Keratinocyte (primary cell): ENCODE measurements at regions not wholly inside any gene's neighbourhood (a gene's known extent, or its start where the extent isn't known, plus 50 kb on each side); places are given as distances from the start of the nearest gene placed in this dataset.
A peak's percentile ranks its signal among the peaks of the same experiment; 100 is the strongest.

Experiments used
- DNase-seq: peaks from one replicate; pipeline ENCODE4 v3.0.0-alpha.2; 2011; ENCODE audit warnings: low read depth, missing footprints, low spot score
- FAIRE-seq: peaks from 2 replicates; lab custom pipeline; 2011; peaks lifted over from hg19 to GRCh38; lab: Jason Lieb, UNC
- H2AFZ ChIP-seq: 2 replicates; pipeline ENCODE4 v1.6.0; 2012; ENCODE audit warnings: low read length, control low read depth, inconsistent platforms; ENCODE audit not compliant: control insufficient read depth
- H3K27ac ChIP-seq: 2 replicates; pipeline ENCODE4 v1.5.1; 2011; ENCODE audit warnings: low read length; ENCODE audit not compliant: control insufficient read depth, insufficient read depth
- H3K27me3 ChIP-seq: 3 replicates; pipeline ENCODE4 v1.6.0; 2011; ENCODE audit warnings: low read length; ENCODE audit not compliant: control insufficient read depth, insufficient read depth; ENCODE audit errors: extremely low read depth
- H3K36me3 ChIP-seq, 2 experiments: 2 replicates in 1 of 2; 3 replicates in 1 of 2; pipeline ENCODE4 v1.5.1; 2011; ENCODE audit warnings: low read length in 2 of 2, mild to moderate bottlenecking in 1 of 2; ENCODE audit not compliant: control insufficient read depth in 2 of 2, insufficient read depth in 2 of 2; ENCODE audit errors: extremely low read depth in 1 of 2
- H3K4me1 ChIP-seq: 3 replicates; pipeline ENCODE4 v1.5.1; 2011; ENCODE audit warnings: low read length; ENCODE audit not compliant: control insufficient read depth, insufficient read depth; ENCODE audit errors: extremely low read depth
- H3K4me2 ChIP-seq: 3 replicates; pipeline ENCODE4 v1.6.0; 2011; ENCODE audit warnings: low read depth, low read length; ENCODE audit not compliant: control insufficient read depth, insufficient read depth; ENCODE audit errors: extremely low read depth
- H3K4me3 ChIP-seq, 3 experiments: fragments of 200-600 bp in 1 of 3; sonication (generic) in 1 of 3; 2 replicates in 2 of 3; 3 replicates in 1 of 3; pipeline ENCODE4 v1.5.1; 2011 to 2016; ENCODE audit warnings: low read length in 3 of 3, mild to moderate bottlenecking in 3 of 3, control low read depth in 2 of 3, inconsistent platforms in 1 of 3, low read depth in 1 of 3, mixed read lengths in 1 of 3, mixed run types in 1 of 3, moderate library complexity in 1 of 3; ENCODE audit not compliant: control insufficient read depth in 2 of 3, insufficient read depth in 2 of 3; ENCODE audit errors: extremely low read depth in 1 of 3
- H3K79me2 ChIP-seq: 2 replicates; pipeline ENCODE4 v1.6.0; 2012; ENCODE audit warnings: low read length; ENCODE audit not compliant: control insufficient read depth, insufficient read depth
- H3K9ac ChIP-seq: 3 replicates; pipeline ENCODE4 v1.6.0; 2011; ENCODE audit warnings: low read length; ENCODE audit not compliant: control insufficient read depth, insufficient read depth; ENCODE audit errors: extremely low read depth
- H3K9me1 ChIP-seq: 3 replicates; pipeline ENCODE4 v1.6.0; 2011; ENCODE audit warnings: low read length; ENCODE audit not compliant: control insufficient read depth, insufficient read depth; ENCODE audit errors: extremely low read depth
- H3K9me3 ChIP-seq: 2 replicates; pipeline ENCODE4 v1.5.1; 2012; ENCODE audit warnings: low read depth, low read length; ENCODE audit not compliant: control insufficient read depth
- H4K20me1 ChIP-seq: 3 replicates; pipeline ENCODE4 v1.6.0; 2011; ENCODE audit warnings: low read length; ENCODE audit not compliant: control insufficient read depth, insufficient read depth; ENCODE audit errors: extremely low read depth
- EZH2 ChIP-seq: IDR thresholded peaks from one replicate; pipeline ENCODE4 v1.6.1; 2012; ENCODE audit warnings: inconsistent platforms, mild to moderate bottlenecking, low read length, moderate library complexity
- dilution Hi-C: fragments of 300-500 bp; cut with MboI; formaldehyde crosslinking; loops from one replicate; pipeline ENCODE4 v1.7.0; 2020; ENCODE audit warnings: low sequenced_read_pairs; ENCODE audit not compliant: extremely low pct_ligation_motif_present
- TF ChIP-seq, protein P1 (sequence below), 3 experiments: IDR thresholded peaks in 1 of 3; conservative IDR thresholded peaks in 1 of 3; optimal IDR thresholded peaks in 1 of 3; 2 replicates in 2 of 3; 3 replicates in 1 of 3; pipeline versions ENCODE3 to v1.5.1; 2011; ENCODE audit warnings: low read length in 3 of 3, mild to moderate bottlenecking in 3 of 3, moderate library complexity in 2 of 3, control low read depth in 1 of 3, inconsistent platforms in 1 of 3; ENCODE audit not compliant: insufficient read depth in 2 of 3; ENCODE audit errors: extremely low read depth in 1 of 3

DNA sequence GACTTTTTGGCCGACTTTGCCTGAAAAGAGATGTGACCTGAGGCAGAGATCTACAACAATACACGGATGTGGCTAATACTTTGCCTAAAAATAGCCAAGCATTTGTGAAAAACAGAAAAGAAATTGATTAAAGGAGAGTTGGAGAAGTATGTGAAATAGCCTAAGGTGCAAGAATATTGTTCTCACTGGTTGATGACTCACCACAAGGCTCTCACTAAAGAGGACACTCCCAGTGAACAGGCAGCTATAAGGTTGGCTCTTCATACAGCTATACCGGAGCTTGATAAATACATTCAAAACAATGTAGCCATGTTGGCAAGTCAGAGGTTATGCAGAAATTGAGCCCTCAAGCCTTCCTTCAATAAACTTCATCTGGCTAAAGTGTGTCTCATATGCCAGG is 317.2 kb upstream of the GRAMD2B start:
- Histone ChIP-seq H3K9ac (no peak overlapping the region), H3K27ac (peak overlapping the region; percentile 15), H3K9me3 (no peaks in the 10 kb centered on the region), H3K4me2 (peak overlapping the region; percentile 50), H3K36me3 (no peaks in the 10 kb centered on the region), H4K20me1 (no peaks in the 10 kb centered on the region), H3K4me3 (no peak overlapping the region), H2AFZ (no peak overlapping the region), H3K4me1 (peaks cover 19% of the 10 kb centered on the region), H3K9me1 (no peaks in the 10 kb centered on the region), H3K27me3 (no peaks in the 10 kb centered on the region), H3K79me2 (no peaks in the 10 kb centered on the region)
- peak; percentile 54 for DNase-seq
- FAIRE-seq = peak; percentile 99
- dilution Hi-C loops = no loop called here
- TF ChIP-seq, protein P1, sequence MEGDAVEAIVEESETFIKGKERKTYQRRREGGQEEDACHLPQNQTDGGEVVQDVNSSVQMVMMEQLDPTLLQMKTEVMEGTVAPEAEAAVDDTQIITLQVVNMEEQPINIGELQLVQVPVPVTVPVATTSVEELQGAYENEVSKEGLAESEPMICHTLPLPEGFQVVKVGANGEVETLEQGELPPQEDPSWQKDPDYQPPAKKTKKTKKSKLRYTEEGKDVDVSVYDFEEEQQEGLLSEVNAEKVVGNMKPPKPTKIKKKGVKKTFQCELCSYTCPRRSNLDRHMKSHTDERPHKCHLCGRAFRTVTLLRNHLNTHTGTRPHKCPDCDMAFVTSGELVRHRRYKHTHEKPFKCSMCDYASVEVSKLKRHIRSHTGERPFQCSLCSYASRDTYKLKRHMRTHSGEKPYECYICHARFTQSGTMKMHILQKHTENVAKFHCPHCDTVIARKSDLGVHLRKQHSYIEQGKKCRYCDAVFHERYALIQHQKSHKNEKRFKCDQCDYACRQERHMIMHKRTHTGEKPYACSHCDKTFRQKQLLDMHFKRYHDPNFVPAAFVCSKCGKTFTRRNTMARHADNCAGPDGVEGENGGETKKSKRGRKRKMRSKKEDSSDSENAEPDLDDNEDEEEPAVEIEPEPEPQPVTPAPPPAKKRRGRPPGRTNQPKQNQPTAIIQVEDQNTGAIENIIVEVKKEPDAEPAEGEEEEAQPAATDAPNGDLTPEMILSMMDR (optimal IDR thresholded peaks at IDR 0.05 in 1 of 3, IDR thresholded peaks at IDR 0.05 in 1 of 3, conservative IDR thresholded peaks at IDR 0.05 in 1 of 3; ENCODE audit: extremely low read depth in 1 of 3, insufficient read depth in 2 of 3, low read length in 3 of 3) = no peak
- no peak for TF ChIP-seq EZH2

DNA sequence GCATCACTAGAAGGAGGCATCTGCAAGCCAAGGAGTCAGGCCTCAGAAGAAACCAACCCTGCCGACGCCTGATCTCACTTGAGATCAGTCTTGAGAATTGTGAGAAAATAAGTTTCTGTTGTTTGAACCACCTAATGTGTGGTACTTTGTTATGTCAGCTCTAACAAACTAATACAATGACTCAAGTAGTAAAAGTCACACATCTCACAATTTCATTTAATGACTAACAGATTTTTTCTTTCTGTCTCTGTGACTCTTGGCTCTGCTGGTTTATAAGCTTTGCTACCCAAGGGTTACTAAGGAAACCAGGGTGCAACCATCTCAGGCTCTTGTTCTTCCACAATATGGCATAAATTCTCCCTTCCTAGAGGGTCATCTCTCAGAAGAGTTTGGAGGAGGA is 315.8 kb upstream of the GRAMD2B start:
- no peaks in the 10 kb centered on the region for H3K79me2 ChIP-seq
- no peak overlapping the region for H3K4me3 ChIP-seq
- no peak overlapping the region for H3K4me2 ChIP-seq
- H3K9me3 ChIP-seq = no peaks in the 10 kb centered on the region
- H3K36me3 ChIP-seq = no peaks in the 10 kb centered on the region
- H3K9me1 ChIP-seq = no peaks in the 10 kb centered on the region
- H3K9ac ChIP-seq = no peak overlapping the region
- H3K4me1 ChIP-seq = peaks cover 19% of the 10 kb centered on the region
- no peaks in the 10 kb centered on the region for H4K20me1 ChIP-seq
- H2AFZ ChIP-seq = no peak overlapping the region
- TF ChIP-seq, protein P1 (optimal IDR thresholded peaks at IDR 0.05 in 1 of 3, IDR thresholded peaks at IDR 0.05 in 1 of 3, conservative IDR thresholded peaks at IDR 0.05 in 1 of 3; ENCODE audit: extremely low read depth in 1 of 3, insufficient read depth in 2 of 3, low read length in 3 of 3) = no peak
- TF ChIP-seq EZH2 = no peak
- no peak overlapping the region for H3K27ac ChIP-seq
- DNase-seq (no peak), FAIRE-seq (no peak)
- dilution Hi-C loops = no loop called here
- no peaks in the 10 kb centered on the region for H3K27me3 ChIP-seq
